Left ventricle myocardium inferior (tissue), 1 donor: ENCODE measurements at regions not wholly inside any gene's neighbourhood (a gene's known extent, or its start where the extent isn't known, plus 50 kb on each side); places are given as distances from the start of the nearest gene placed in this dataset.

ENCODE experiments used
- DNase-seq: peaks from one replicate; pipeline ENCODE4 v3.0.0-alpha.2; 2020
- H3K27ac ChIP-seq: fragments of 200-600 bp; replicated peaks from 2 replicates; pipeline ENCODE4 v1.8.0; 2021
- H3K27me3 ChIP-seq: fragments of 200-600 bp; 2 replicates; pipeline ENCODE4 v1.8.0; 2021; ENCODE audit warnings: low read depth
- H3K36me3 ChIP-seq: fragments of 200-600 bp; 2 replicates; pipeline ENCODE4 v1.8.0; 2021
- H3K4me1 ChIP-seq: fragments of 200-600 bp; 2 replicates; pipeline ENCODE4 v1.8.0; 2021
- H3K4me3 ChIP-seq: fragments of 200-600 bp; 2 replicates; pipeline ENCODE4 v1.8.0; 2021; ENCODE audit warnings: mild to moderate bottlenecking, moderate library complexity
- H3K9me3 ChIP-seq: fragments of 200-600 bp; replicated peaks from 2 replicates; pipeline ENCODE4 v1.8.0; 2021
- intact Hi-C: fragments of 100-400 bp; cut with micrococcal nuclease; formaldehyde crosslinking; loops from one replicate; pipeline ENCODE4 v1.11.0; 2022
- TF ChIP-seq, protein P1 (sequence below): fragments of 200-600 bp; IDR thresholded peaks from 2 replicates; pipeline ENCODE4 v1.8.0; 2021; ENCODE audit warnings: antibody characterized with exemption, mild to moderate bottlenecking, borderline replicate concordance
- donor health status: DM: no; HTN: yes; CAD: no; lungs with severe emphysema.

DNA sequence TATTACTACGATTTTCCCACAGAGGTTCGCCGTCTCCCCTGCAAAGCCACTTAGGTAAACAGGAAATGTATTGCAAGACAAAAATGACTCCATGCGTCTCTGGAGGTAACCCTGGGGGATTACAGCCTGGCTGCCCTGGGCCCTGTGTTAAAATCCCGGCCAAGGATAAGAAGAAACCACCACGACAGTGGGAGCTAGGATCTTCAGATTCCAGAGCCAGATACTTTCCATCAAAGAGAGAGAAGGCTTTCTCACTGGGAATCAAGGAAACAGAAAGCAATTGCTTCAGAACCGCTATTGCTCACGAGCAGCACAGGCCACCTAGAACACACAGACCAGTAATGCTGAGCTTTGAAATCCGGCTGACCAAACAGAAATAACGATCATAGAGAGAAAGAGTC, 97.9 kb upstream of the ZNF516 start:
- Histone ChIP-seq H3K27ac (no peak overlapping the region), H3K9me3 (no peaks in the 10 kb centered on the region), H3K36me3 (no peaks in the 10 kb centered on the region), H3K27me3 (peaks cover 70% of the 10 kb centered on the region), H3K4me3 (no peak overlapping the region), H3K4me1 (peaks cover 4% of the 10 kb centered on the region)
- TF ChIP-seq, protein P1, sequence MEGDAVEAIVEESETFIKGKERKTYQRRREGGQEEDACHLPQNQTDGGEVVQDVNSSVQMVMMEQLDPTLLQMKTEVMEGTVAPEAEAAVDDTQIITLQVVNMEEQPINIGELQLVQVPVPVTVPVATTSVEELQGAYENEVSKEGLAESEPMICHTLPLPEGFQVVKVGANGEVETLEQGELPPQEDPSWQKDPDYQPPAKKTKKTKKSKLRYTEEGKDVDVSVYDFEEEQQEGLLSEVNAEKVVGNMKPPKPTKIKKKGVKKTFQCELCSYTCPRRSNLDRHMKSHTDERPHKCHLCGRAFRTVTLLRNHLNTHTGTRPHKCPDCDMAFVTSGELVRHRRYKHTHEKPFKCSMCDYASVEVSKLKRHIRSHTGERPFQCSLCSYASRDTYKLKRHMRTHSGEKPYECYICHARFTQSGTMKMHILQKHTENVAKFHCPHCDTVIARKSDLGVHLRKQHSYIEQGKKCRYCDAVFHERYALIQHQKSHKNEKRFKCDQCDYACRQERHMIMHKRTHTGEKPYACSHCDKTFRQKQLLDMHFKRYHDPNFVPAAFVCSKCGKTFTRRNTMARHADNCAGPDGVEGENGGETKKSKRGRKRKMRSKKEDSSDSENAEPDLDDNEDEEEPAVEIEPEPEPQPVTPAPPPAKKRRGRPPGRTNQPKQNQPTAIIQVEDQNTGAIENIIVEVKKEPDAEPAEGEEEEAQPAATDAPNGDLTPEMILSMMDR, result no peak
- intact Hi-C loops, result no loop called here
- DNase-seq, result no peak

- peaks cover 79% of the 10 kb centered on the region for H3K27me3 ChIP-seq
- no peak overlapping the region for H3K4me3 ChIP-seq
- intact Hi-C loops, result no loop called here
- no peaks in the 10 kb centered on the region for H3K36me3 ChIP-seq
- peaks cover 4% of the 10 kb centered on the region for H3K4me1 ChIP-seq
- no peak for DNase-seq
- TF ChIP-seq, protein P1, result no peak
- H3K9me3 ChIP-seq, result no peaks in the 10 kb centered on the region
- no peak overlapping the region for H3K27ac ChIP-seq
These were observed 97.1 kb upstream of the ZNF516 start for GRCh38 chr18:76592096-76592495.

DNA sequence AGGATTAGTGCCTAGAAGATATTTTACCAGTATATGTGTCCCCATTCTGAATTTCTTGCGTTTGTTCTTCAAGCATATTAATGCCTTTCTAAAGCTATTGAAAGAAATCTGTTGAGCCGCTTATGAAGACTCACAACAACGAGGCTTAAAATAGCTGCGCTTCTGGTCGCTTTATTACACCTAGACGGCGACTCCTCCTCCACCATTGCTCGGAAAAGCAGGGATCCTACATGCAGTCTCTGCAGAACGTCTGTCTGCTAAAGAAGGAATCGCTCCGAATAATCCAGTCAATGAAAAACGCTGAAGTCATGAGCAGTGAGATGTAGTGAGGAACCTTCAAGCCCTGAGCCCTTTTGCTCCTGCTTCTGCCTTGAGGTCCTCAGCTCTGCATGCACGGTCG, 94.8 kb upstream of the ZNF516 start:
- TF ChIP-seq, protein P1, result no peak
- Histone ChIP-seq H3K9me3 (no peaks in the 10 kb centered on the region), H3K27ac (no peak overlapping the region), H3K4me1 (peaks cover 4% of the 10 kb centered on the region), H3K4me3 (no peak overlapping the region), H3K36me3 (no peaks in the 10 kb centered on the region), H3K27me3 (peaks cover 85% of the 10 kb centered on the region)
- intact Hi-C loops, result no loop called here
- no peak for DNase-seq

GRCh38 chr18:76589316-76589715, 94.3 kb upstream of the ZNF516 start:
- no peak for DNase-seq

GRCh38 chr18:76588601-76589226, 93.7 kb upstream of the ZNF516 start:
- Histone ChIP-seq H3K27me3 (peaks cover 78% of the 10 kb centered on the region), H3K4me3 (peak overlapping the region; percentile 43), H3K36me3 (no peaks in the 10 kb centered on the region), H3K9me3 (no peaks in the 10 kb centered on the region), H3K27ac (no peak overlapping the region), H3K4me1 (peaks cover 4% of the 10 kb centered on the region)
- DNase-seq, result no peak
- TF ChIP-seq, protein P1, result no peak
- intact Hi-C loops, result no loop called here

More at GRCh38 chr18:76589316-76589715, 94.3 kb upstream of the ZNF516 start:
- Histone ChIP-seq H3K27me3 (peaks cover 84% of the 10 kb centered on the region), H3K4me1 (peaks cover 4% of the 10 kb centered on the region), H3K4me3 (peak overlapping the region; percentile 43), H3K27ac (no peak overlapping the region), H3K9me3 (no peaks in the 10 kb centered on the region), H3K36me3 (no peaks in the 10 kb centered on the region)
- intact Hi-C loops, result no loop called here
- TF ChIP-seq, protein P1, result no peak

DNA sequence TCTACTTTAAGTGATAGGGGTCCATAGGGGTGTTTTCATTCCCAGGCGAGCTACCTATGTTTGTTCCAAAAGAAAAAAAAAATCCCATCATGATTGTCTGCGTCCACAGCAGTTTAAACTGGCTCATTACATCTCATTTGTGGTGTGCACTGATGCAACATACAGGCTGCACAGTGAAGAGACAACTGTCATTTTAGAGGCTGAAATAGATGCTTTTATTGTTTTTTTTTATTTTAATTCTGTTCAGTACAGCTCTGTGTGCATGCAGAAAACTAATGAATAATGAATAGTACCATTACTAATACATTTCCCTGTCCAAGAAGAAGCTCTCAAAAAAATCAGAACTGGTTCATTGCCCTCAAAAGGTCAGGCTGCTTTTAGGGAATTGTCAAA, 92.8 kb upstream of the ZNF516 start:
- TF ChIP-seq, protein P1, result no peak
- Histone ChIP-seq H3K27me3 (peaks cover 78% of the 10 kb centered on the region), H3K9me3 (no peaks in the 10 kb centered on the region), H3K4me3 (no peak overlapping the region), H3K36me3 (no peaks in the 10 kb centered on the region), H3K4me1 (peaks cover 4% of the 10 kb centered on the region), H3K27ac (no peak overlapping the region)
- intact Hi-C loops, result no loop called here
- no peak for DNase-seq
